SK-N-SH (cell line): ENCODE measurements at regions not wholly inside any gene's neighbourhood (a gene's known extent, or its start where the extent isn't known, plus 50 kb on each side); places are given as distances from the start of the nearest gene placed in this dataset.

Experiments used
- CTCF ChIA-PET: fragments of 300-600, 350-600 bp; formaldehyde crosslinking; extraction: SDS; loops from one replicate; lab custom pipeline; 2021; lab: Yijun Ruan, JAX
- POLR2A ChIA-PET: fragments of 350-600 bp; sonication (Branson Sonifier 250); formaldehyde crosslinking; extraction: SDS; loops from one replicate; lab custom pipeline; 2020; ENCODE audit warnings: antibody characterized with exemption, inconsistent platforms; lab: Yijun Ruan, JAX
- DNase-seq: peaks from one replicate; pipeline ENCODE4 v3.0.0; 2012
- H2AFZ ChIP-seq: fragments of 200-600 bp; sonication (generic); 2 replicates; pipeline ENCODE4 v1.8.1; 2016; ENCODE audit warnings: antibody characterized with exemption, mild to moderate bottlenecking, low read depth
- H3F3A ChIP-seq: fragments of 200-600 bp; sonication (generic); replicated peaks from 2 replicates; pipeline ENCODE3; 2016; ENCODE audit warnings: antibody characterized with exemption, mild to moderate bottlenecking; ENCODE audit not compliant: insufficient read depth
- H3K27ac ChIP-seq, 2 experiments: fragments of 200-500 bp in 1 of 2; fragments of 200-600 bp in 1 of 2; sonication (Bioruptor generic) in 1 of 2; sonication (generic), shearing (Covaris generic) in 1 of 2; 2 replicates each; pipeline versions ENCODE4 v1.5.1 to v1.6.1; 2014 to 2016; ENCODE audit warnings: low read depth in 2 of 2, inconsistent platforms in 1 of 2, low read length in 1 of 2, mild to moderate bottlenecking in 1 of 2, mixed read lengths in 1 of 2
- H3K27me3 ChIP-seq: fragments of 200-600 bp; sonication (generic), shearing (Covaris generic); 2 replicates; pipeline ENCODE4 v1.6.1; 2016; ENCODE audit warnings: mixed run types; ENCODE audit not compliant: insufficient read depth
- H3K36me3 ChIP-seq, 2 experiments: fragments of 200-500 bp in 1 of 2; fragments of 200-600 bp in 1 of 2; sonication (Bioruptor generic) in 1 of 2; sonication (generic) in 1 of 2; replicated peaks in 1 of 2; 2 replicates each; pipeline versions ENCODE3 to v1.5.1; 2014 to 2016; ENCODE audit warnings: low read length in 1 of 2, mild to moderate bottlenecking in 1 of 2; ENCODE audit not compliant: insufficient read depth in 2 of 2, control insufficient read depth in 1 of 2
- H3K4me1 ChIP-seq, 2 experiments: fragments of 200-500 bp in 1 of 2; fragments of 200-600 bp in 1 of 2; sonication (Bioruptor generic) in 1 of 2; sonication (generic), shearing (Covaris generic) in 1 of 2; 2 replicates each; pipeline versions ENCODE4 v1.5.1 to v1.6.1; 2014 to 2016; ENCODE audit warnings: low read depth in 1 of 2, low read length in 1 of 2, mixed run types in 1 of 2; ENCODE audit not compliant: insufficient read depth in 2 of 2, control insufficient read depth in 1 of 2
- H3K4me2 ChIP-seq: fragments of 200-600 bp; sonication (generic), shearing (Covaris generic); 2 replicates; pipeline ENCODE4 v1.6.1; 2017; ENCODE audit warnings: mixed run types
- H3K4me3 ChIP-seq, 2 experiments: fragments of 200-500 bp in 1 of 2; fragments of 200-600 bp in 1 of 2; sonication (Bioruptor generic) in 1 of 2; sonication (generic), shearing (Covaris generic) in 1 of 2; 2 replicates each; pipeline versions ENCODE4 v1.5.1 to v1.8.1; 2014 to 2016; ENCODE audit warnings: low read depth in 2 of 2, inconsistent platforms in 1 of 2, low read length in 1 of 2, mild to moderate bottlenecking in 1 of 2, mixed read lengths in 1 of 2, moderate library complexity in 1 of 2
- H3K79me2 ChIP-seq: fragments of 200-600 bp; sonication (generic); 2 replicates; pipeline ENCODE4 v1.8.1; 2017; ENCODE audit warnings: mild to moderate bottlenecking; ENCODE audit not compliant: insufficient read depth
- H3K9ac ChIP-seq: fragments of 200-600 bp; sonication (generic); 2 replicates; pipeline ENCODE4 v1.6.1; 2017; ENCODE audit warnings: mixed run types
- H3K9me2 ChIP-seq: fragments of 200-600 bp; sonication (generic); 2 replicates; pipeline ENCODE4 v1.6.1; 2017; ENCODE audit warnings: mixed run types
- H3K9me3 ChIP-seq: fragments of 200-600 bp; sonication (generic); 2 replicates; pipeline ENCODE4 v1.6.1; 2017; ENCODE audit warnings: mixed run types, mild to moderate bottlenecking, moderate library complexity
- H4K20me1 ChIP-seq: fragments of 200-600 bp; sonication (generic); 2 replicates; pipeline ENCODE4 v1.6.1; 2017; ENCODE audit warnings: mild to moderate bottlenecking, mixed run types; ENCODE audit not compliant: insufficient read depth
- CHD2 ChIP-seq: fragments of 150-350 bp; IDR thresholded peaks from 2 replicates; pipeline ENCODE4 v1.6.1; 2018; ENCODE audit warnings: low read length; ENCODE audit not compliant: partially characterized antibody
- ELF1 ChIP-seq: IDR thresholded peaks from 2 replicates; pipeline ENCODE4 v1.4.0; 2012
- EP300 ChIP-seq, 2 experiments: IDR thresholded peaks; 2 replicates each; pipeline versions ENCODE4 v1.4.0 to v1.6.1; 2012; ENCODE audit warnings: borderline replicate concordance in 1 of 2, low read depth in 1 of 2, low read length in 1 of 2
- EZH2phosphoT487 ChIP-seq: fragments of 200-600 bp; sonication (generic); IDR thresholded peaks from 2 replicates; pipeline ENCODE4 v1.6.1; 2017; ENCODE audit warnings: low read depth, mixed run types, mild to moderate bottlenecking, antibody characterized with exemption, moderate library complexity, borderline replicate concordance
- NFIC ChIP-seq: IDR thresholded peaks from 2 replicates; pipeline ENCODE4 v1.4.0; 2012; ENCODE audit warnings: borderline replicate concordance
- NRF1 ChIP-seq: IDR thresholded peaks from 2 replicates; pipeline ENCODE4 v1.6.1; 2012; ENCODE audit warnings: low read depth, mild to moderate bottlenecking, low read length
- POLR2AphosphoS5 ChIP-seq: IDR thresholded peaks from 2 replicates; pipeline ENCODE4 v1.6.1; 2012; ENCODE audit warnings: low read depth, low read length
- RCOR1 ChIP-seq: fragments of 150-350 bp; IDR thresholded peaks from 2 replicates; pipeline ENCODE4 v1.6.1; 2017; ENCODE audit warnings: antibody characterized with exemption, low read length
- RFX5 ChIP-seq: IDR thresholded peaks from 2 replicates; pipeline ENCODE4 v1.6.1; 2012; ENCODE audit warnings: mild to moderate bottlenecking, improper control_type of control experiment, low read length
- RXRA ChIP-seq: IDR thresholded peaks from 2 replicates; pipeline ENCODE4 v1.4.0; 2012; ENCODE audit warnings: low read depth, mild to moderate bottlenecking, borderline replicate concordance
- SIN3A ChIP-seq: IDR thresholded peaks from 2 replicates; pipeline ENCODE4 v1.6.1; 2012; ENCODE audit warnings: low read depth, mild to moderate bottlenecking, low read length, moderate library complexity, borderline replicate concordance
- SMC3 ChIP-seq: IDR thresholded peaks from 2 replicates; pipeline ENCODE4 v1.6.1; 2012; ENCODE audit warnings: low read depth, low read length, improper control_type of control experiment
- TEAD4 ChIP-seq: IDR thresholded peaks from 2 replicates; pipeline ENCODE4 v1.4.0; 2012; ENCODE audit warnings: mild to moderate bottlenecking, borderline replicate concordance; ENCODE audit not compliant: insufficient read depth
- WGBS: methylation state at CpG from one replicate; pipeline ENCODE4 v1.1.6; 2017; ENCODE audit warnings: low lambda C conversion rate; 5-methylcytosine and 5-hydroxymethylcytosine counted together
- TF ChIP-seq, protein P1 (sequence below): IDR thresholded peaks from 2 replicates; pipeline ENCODE4 v1.4.0; 2012; ENCODE audit warnings: low read depth, borderline replicate concordance
- TF ChIP-seq, protein P2 (sequence below): IDR thresholded peaks from 2 replicates; pipeline ENCODE4 v1.4.0; 2012; ENCODE audit warnings: low read depth
- TF ChIP-seq, protein P3 (sequence below): IDR thresholded peaks from 2 replicates; pipeline ENCODE4 v1.6.1; 2012; ENCODE audit warnings: mild to moderate bottlenecking, low read depth, low read length, moderate library complexity
- TF ChIP-seq, protein P4 (sequence below): IDR thresholded peaks from 2 replicates; pipeline ENCODE4 v1.4.0; 2012; ENCODE audit warnings: low read depth, borderline replicate concordance
- TF ChIP-seq, protein P5 (sequence below): fragments of 150-350 bp; IDR thresholded peaks from 2 replicates; pipeline ENCODE4 v1.6.1; 2017; ENCODE audit warnings: antibody characterized with exemption, low read length, low read depth, borderline replicate concordance

DNA sequence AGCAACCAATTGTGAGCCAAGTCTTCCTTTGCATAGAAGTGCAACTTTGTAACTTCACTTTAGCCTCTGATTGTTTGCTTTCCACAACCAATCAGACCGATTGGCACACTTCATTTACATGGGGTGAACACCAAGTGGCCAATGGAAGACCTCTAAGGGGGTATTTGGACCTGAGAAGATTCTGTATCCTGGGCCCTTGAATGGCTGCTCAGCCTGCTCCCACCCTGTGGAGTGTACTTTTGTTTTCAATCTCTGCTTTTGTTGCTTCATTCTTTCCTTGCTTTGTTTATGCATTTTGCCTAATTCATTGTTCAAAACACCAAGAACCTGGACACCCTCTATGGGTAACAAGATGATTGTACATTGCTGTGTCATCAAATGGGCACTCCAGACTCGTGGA lies 385.7 kb upstream of the NRP1 start:
- no peak overlapping the region for H3K27ac ChIP-seq
- no peak overlapping the region for H3K4me2 ChIP-seq
- no peaks in the 10 kb centered on the region for H3K9me3 ChIP-seq
- H3K4me1 ChIP-seq: peaks cover 0 to 3% of the 10 kb centered on the region in 2 experiments; a peak in 1 of 4 replicates
- 35% methylated on average over 2 of the region's 2 CpGs for WGBS
- H3K27me3 ChIP-seq: no peaks in the 10 kb centered on the region
- no peaks in the 10 kb centered on the region for H3F3A ChIP-seq
- no peak overlapping the region for H3K9ac ChIP-seq
- H3K36me3 ChIP-seq: no peaks in the 10 kb centered on the region
- DNase-seq: no peak
- no peak for TF ChIP-seq EP300 (IDR thresholded peaks at IDR 0.05; ENCODE audit: borderline replicate concordance in 1 of 2, low read depth in 1 of 2, low read length in 1 of 2)
- TF ChIP-seq, protein P1, sequence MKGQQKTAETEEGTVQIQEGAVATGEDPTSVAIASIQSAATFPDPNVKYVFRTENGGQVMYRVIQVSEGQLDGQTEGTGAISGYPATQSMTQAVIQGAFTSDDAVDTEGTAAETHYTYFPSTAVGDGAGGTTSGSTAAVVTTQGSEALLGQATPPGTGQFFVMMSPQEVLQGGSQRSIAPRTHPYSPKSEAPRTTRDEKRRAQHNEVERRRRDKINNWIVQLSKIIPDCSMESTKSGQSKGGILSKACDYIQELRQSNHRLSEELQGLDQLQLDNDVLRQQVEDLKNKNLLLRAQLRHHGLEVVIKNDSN: no peak
- TF ChIP-seq NFIC: no peak
- no peak for TF ChIP-seq TEAD4
- TF ChIP-seq RXRA: no peak
- no peak overlapping the region for H2AFZ ChIP-seq
- no peak overlapping the region for H3K4me3 ChIP-seq
- CTCF ChIA-PET: no interaction called here
- no peaks in the 10 kb centered on the region for H4K20me1 ChIP-seq
- POLR2A ChIA-PET: no interaction called here
- H3K9me2 ChIP-seq: no peaks in the 10 kb centered on the region
- no peaks in the 10 kb centered on the region for H3K79me2 ChIP-seq

DNA sequence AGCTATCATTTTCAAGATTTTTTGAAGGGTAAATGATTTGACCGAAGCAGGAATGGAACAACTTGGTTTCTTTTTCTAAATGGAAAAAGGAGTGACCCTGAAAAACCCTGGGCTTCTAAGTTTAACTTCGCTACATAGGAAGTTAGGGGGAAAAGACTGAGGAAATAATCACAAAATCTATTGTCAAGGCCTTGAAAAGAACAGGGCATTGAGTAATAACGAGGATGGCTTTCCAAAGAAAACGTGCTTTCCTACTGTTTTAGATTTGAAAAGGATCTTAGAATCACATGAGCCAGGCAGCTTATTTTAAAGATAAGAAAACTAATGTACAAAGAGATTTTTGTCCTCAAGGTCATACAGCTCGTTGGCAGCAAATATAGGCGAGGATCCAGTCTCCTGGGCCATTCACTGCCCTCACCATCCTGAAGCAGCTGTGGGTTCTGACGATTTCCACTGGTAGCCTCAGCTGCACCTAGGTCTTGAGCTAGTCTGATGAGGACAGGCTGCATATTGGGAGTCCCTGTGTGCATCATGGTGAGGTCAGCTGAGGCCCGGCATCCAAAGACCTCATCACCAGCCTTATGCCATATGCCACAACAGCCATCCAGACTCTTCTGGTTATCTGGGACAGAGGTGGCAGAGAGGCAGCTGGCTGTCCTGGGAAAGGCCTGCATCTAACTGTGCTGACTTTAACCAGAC lies 384.7 kb upstream of the NRP1 start:
- Histone ChIP-seq H3K36me3 (no peaks in the 10 kb centered on the region), H3K27ac (no peak overlapping the region), H3K9ac (no peak overlapping the region), H4K20me1 (no peaks in the 10 kb centered on the region), H3K4me1 (peaks cover 0 to 4% of the 10 kb centered on the region in 2 experiments; a peak in 1 of 4 replicates), H2AFZ (no peak overlapping the region), H3K9me3 (no peaks in the 10 kb centered on the region), H3K27me3 (no peaks in the 10 kb centered on the region), H3K4me2 (no peak overlapping the region), H3F3A (no peaks in the 10 kb centered on the region), H3K4me3 (no peak overlapping the region), H3K9me2 (no peaks in the 10 kb centered on the region), H3K79me2 (no peaks in the 10 kb centered on the region)
- 68% methylated on average over 7 of the region's 8 CpGs for WGBS
- ChIA-PET POLR2A (no interaction called here), CTCF (interaction anchor here (1.4 kb wide), 1 partner anchor 19 kb away, joined by 3 read pairs; no protein-coding TSS in a partner anchor)
- DNase-seq: no peak
- TF ChIP-seq CHD2 (no peak), RXRA (no peak), RFX5 (no peak), ELF1 (no peak), NRF1 (no peak), POLR2AphosphoS5 (no peak), SMC3 (no peak), EZH2phosphoT487 (no peak), RCOR1 (no peak), SIN3A (no peak)
- TF ChIP-seq, protein P2, sequence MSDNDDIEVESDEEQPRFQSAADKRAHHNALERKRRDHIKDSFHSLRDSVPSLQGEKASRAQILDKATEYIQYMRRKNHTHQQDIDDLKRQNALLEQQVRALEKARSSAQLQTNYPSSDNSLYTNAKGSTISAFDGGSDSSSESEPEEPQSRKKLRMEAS: no peak
- TF ChIP-seq, protein P3, sequence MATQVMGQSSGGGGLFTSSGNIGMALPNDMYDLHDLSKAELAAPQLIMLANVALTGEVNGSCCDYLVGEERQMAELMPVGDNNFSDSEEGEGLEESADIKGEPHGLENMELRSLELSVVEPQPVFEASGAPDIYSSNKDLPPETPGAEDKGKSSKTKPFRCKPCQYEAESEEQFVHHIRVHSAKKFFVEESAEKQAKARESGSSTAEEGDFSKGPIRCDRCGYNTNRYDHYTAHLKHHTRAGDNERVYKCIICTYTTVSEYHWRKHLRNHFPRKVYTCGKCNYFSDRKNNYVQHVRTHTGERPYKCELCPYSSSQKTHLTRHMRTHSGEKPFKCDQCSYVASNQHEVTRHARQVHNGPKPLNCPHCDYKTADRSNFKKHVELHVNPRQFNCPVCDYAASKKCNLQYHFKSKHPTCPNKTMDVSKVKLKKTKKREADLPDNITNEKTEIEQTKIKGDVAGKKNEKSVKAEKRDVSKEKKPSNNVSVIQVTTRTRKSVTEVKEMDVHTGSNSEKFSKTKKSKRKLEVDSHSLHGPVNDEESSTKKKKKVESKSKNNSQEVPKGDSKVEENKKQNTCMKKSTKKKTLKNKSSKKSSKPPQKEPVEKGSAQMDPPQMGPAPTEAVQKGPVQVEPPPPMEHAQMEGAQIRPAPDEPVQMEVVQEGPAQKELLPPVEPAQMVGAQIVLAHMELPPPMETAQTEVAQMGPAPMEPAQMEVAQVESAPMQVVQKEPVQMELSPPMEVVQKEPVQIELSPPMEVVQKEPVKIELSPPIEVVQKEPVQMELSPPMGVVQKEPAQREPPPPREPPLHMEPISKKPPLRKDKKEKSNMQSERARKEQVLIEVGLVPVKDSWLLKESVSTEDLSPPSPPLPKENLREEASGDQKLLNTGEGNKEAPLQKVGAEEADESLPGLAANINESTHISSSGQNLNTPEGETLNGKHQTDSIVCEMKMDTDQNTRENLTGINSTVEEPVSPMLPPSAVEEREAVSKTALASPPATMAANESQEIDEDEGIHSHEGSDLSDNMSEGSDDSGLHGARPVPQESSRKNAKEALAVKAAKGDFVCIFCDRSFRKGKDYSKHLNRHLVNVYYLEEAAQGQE: no peak
- TF ChIP-seq, protein P4, sequence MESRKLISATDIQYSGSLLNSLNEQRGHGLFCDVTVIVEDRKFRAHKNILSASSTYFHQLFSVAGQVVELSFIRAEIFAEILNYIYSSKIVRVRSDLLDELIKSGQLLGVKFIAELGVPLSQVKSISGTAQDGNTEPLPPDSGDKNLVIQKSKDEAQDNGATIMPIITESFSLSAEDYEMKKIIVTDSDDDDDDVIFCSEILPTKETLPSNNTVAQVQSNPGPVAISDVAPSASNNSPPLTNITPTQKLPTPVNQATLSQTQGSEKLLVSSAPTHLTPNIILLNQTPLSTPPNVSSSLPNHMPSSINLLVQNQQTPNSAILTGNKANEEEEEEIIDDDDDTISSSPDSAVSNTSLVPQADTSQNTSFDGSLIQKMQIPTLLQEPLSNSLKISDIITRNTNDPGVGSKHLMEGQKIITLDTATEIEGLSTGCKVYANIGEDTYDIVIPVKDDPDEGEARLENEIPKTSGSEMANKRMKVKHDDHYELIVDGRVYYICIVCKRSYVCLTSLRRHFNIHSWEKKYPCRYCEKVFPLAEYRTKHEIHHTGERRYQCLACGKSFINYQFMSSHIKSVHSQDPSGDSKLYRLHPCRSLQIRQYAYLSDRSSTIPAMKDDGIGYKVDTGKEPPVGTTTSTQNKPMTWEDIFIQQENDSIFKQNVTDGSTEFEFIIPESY: no peak
- TF ChIP-seq, protein P1: no peak
- TF ChIP-seq, protein P5, sequence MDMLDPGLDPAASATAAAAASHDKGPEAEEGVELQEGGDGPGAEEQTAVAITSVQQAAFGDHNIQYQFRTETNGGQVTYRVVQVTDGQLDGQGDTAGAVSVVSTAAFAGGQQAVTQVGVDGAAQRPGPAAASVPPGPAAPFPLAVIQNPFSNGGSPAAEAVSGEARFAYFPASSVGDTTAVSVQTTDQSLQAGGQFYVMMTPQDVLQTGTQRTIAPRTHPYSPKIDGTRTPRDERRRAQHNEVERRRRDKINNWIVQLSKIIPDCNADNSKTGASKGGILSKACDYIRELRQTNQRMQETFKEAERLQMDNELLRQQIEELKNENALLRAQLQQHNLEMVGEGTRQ: no peak
